Epithelial cell of esophagus (primary cell): ENCODE measurements at regions not wholly inside any gene's neighbourhood (a gene's known extent, or its start where the extent isn't known, plus 50 kb on each side); places are given as distances from the start of the nearest gene placed in this dataset.
A peak's percentile ranks its signal among the peaks of the same experiment; 100 is the strongest.

Experiments used
- DNase-seq: peaks from one replicate; pipeline ENCODE4 v3.0.0; 2010; ENCODE audit warnings: low read depth
- H3K4me3 ChIP-seq: 2 replicates; pipeline ENCODE4 v1.5.1; 2011; ENCODE audit warnings: mild to moderate bottlenecking, low read length, control low read depth
- TF ChIP-seq, protein P1 (sequence below): IDR thresholded peaks from 2 replicates; pipeline ENCODE4 v1.5.1; 2011; ENCODE audit warnings: low read depth, mild to moderate bottlenecking, low read length, control low read depth, inconsistent platforms; ENCODE audit not compliant: insufficient read depth; ENCODE audit errors: missing control alignments

GRCh38 chr5:74185599-74185998 lies 454.9 kb downstream of the ENC1 start:
- TF ChIP-seq, protein P1, sequence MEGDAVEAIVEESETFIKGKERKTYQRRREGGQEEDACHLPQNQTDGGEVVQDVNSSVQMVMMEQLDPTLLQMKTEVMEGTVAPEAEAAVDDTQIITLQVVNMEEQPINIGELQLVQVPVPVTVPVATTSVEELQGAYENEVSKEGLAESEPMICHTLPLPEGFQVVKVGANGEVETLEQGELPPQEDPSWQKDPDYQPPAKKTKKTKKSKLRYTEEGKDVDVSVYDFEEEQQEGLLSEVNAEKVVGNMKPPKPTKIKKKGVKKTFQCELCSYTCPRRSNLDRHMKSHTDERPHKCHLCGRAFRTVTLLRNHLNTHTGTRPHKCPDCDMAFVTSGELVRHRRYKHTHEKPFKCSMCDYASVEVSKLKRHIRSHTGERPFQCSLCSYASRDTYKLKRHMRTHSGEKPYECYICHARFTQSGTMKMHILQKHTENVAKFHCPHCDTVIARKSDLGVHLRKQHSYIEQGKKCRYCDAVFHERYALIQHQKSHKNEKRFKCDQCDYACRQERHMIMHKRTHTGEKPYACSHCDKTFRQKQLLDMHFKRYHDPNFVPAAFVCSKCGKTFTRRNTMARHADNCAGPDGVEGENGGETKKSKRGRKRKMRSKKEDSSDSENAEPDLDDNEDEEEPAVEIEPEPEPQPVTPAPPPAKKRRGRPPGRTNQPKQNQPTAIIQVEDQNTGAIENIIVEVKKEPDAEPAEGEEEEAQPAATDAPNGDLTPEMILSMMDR, result no peak
- no peak for DNase-seq
- no peak overlapping the region for H3K4me3 ChIP-seq

GRCh38 chr5:74184649-74185048 lies 455.9 kb downstream of the ENC1 start:
- no peak overlapping the region for H3K4me3 ChIP-seq
- TF ChIP-seq, protein P1, result no peak
- DNase-seq, result no peak

- H3K4me3 ChIP-seq, result no peak overlapping the region
- DNase-seq, result peak; percentile 18
- TF ChIP-seq, protein P1, result no peak
Measured at GRCh38 chr5:74183041-74183440, 457.5 kb downstream of the ENC1 start.

GRCh38 chr5:74182603-74183002 lies 457.9 kb downstream of the ENC1 start:
- TF ChIP-seq, protein P1, result no peak
- DNase-seq, result no peak
- no peak overlapping the region for H3K4me3 ChIP-seq

GRCh38 chr5:74179701-74180100 lies 460.8 kb downstream of the ENC1 start:
- TF ChIP-seq, protein P1, result no peak
- DNase-seq, result no peak
- H3K4me3 ChIP-seq, result no peak overlapping the region

GRCh38 chr5:74179179-74179578 lies 461.3 kb downstream of the ENC1 start:
- H3K4me3 ChIP-seq, result no peak overlapping the region
- peak; percentile 67 for DNase-seq
- TF ChIP-seq, protein P1, result no peak

GRCh38 chr5:74177961-74178360 lies 462.6 kb downstream of the ENC1 start:
- TF ChIP-seq, protein P1, result no peak
- no peak for DNase-seq
- no peak overlapping the region for H3K4me3 ChIP-seq
